Thyroid gland (tissue), 4 donors: ENCODE measurements at regions not wholly inside any gene's neighbourhood (a gene's known extent, or its start where the extent isn't known, plus 50 kb on each side); places are given as distances from the start of the nearest gene placed in this dataset.

Source experiments
- DNase-seq, 2 donors: peaks; one replicate each; pipeline ENCODE4 v3.0.0-alpha.2; 2019
- H3K27ac ChIP-seq, 3 donors: fragments of 200-600 bp; sonication (generic); 1 replicate in 2 of 3; 2 replicates in 1 of 3; pipeline ENCODE4 v1.5.1; 2016 to 2019; ENCODE audit warnings: mild to moderate bottlenecking in 1 of 3, moderate library complexity in 1 of 3
- H3K27me3 ChIP-seq: fragments of 200-600 bp; sonication (generic); one replicate; pipeline ENCODE4 v1.5.1; 2019
- H3K36me3 ChIP-seq, 2 donors: fragments of 200-600 bp; sonication (generic); one replicate each; pipeline ENCODE4 v1.5.1; 2016 to 2019
- H3K4me1 ChIP-seq, 2 donors: fragments of 200-600 bp; sonication (generic); one replicate each; pipeline ENCODE4 v1.5.1; 2017 to 2019
- H3K4me3 ChIP-seq, 3 donors: fragments of 200-600 bp; sonication (generic); replicated peaks in 1 of 3; 1 replicate in 2 of 3; 2 replicates in 1 of 3; pipeline ENCODE4 v1.5.1; 2016; ENCODE audit warnings: mild to moderate bottlenecking in 1 of 3
- H3K9me3 ChIP-seq: fragments of 200-600 bp; sonication (generic); one replicate; pipeline ENCODE4 v1.5.1; 2017
- POLR2A ChIP-seq, 2 donors: fragments of 450-650 bp; IDR thresholded peaks; one replicate each; pipeline ENCODE4 v1.6.1; 2017; ENCODE audit warnings: antibody characterized with exemption in 2 of 2, mild to moderate bottlenecking in 2 of 2, moderate library complexity in 1 of 2
- WGBS, 2 donors: methylation state at CpG; one replicate each; pipeline ENCODE4 v1.1.5; 2017; 5-methylcytosine and 5-hydroxymethylcytosine counted together
- intact Hi-C: fragments of 100-400 bp; cut with DNase I; formaldehyde crosslinking; loops from one replicate; pipeline ENCODE4 v1.15.1; 2023
- TF ChIP-seq, protein P1 (sequence below), 6 experiments: fragments of 200-600 bp in 3 of 6; fragments of 450-650 bp in 3 of 6; sonication (generic) in 3 of 6; IDR thresholded peaks; one replicate each; pipeline ENCODE4 v1.5.1; 2016 to 2019; ENCODE audit warnings: antibody characterized with exemption in 6 of 6, mild to moderate bottlenecking in 2 of 6, inconsistent platforms in 1 of 6, moderate library complexity in 1 of 6

DNA sequence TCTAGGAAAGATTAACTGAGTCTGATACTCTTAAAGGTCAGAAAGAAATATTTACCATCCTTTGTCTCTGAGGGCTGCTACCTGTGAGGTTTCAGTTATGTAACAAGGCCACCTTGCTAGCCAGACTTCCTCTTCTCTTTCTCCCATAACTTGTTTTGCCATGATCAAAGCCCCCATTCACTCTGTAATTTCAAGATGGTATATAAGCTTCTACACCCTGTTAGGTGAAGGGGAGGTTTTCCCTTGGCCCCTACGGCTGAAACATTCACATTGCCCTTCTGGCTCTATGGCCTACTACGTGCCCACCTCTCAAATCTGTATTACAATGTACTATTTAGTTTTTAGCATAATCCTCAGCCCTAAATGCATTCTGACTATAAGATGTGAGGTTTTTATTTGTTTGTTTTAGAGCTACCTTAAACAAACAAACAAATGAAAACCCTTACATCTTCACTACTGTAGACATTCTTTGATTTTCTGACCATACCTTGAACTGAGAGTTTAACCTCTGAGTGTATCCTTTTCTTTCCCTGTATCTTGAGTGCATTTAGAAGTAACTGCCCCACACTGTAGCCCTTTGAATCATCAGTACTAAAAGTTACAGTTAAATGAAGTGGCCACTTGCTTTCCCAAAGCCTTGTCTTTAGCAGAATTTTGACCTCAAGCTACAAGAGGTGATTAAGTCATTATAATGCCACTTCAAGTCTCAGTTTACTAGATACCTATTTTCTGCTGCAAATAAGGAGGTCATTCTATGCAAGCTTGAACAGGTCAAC, 332.2 kb downstream of the SOCS6 start:
- TF ChIP-seq, protein P1, sequence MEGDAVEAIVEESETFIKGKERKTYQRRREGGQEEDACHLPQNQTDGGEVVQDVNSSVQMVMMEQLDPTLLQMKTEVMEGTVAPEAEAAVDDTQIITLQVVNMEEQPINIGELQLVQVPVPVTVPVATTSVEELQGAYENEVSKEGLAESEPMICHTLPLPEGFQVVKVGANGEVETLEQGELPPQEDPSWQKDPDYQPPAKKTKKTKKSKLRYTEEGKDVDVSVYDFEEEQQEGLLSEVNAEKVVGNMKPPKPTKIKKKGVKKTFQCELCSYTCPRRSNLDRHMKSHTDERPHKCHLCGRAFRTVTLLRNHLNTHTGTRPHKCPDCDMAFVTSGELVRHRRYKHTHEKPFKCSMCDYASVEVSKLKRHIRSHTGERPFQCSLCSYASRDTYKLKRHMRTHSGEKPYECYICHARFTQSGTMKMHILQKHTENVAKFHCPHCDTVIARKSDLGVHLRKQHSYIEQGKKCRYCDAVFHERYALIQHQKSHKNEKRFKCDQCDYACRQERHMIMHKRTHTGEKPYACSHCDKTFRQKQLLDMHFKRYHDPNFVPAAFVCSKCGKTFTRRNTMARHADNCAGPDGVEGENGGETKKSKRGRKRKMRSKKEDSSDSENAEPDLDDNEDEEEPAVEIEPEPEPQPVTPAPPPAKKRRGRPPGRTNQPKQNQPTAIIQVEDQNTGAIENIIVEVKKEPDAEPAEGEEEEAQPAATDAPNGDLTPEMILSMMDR (IDR thresholded peaks at IDR 0.05), result no peak
- no peak for TF ChIP-seq POLR2A (IDR thresholded peaks at IDR 0.05)
- no peak overlapping the region for H3K27ac ChIP-seq
- H3K4me3 ChIP-seq, result no peak overlapping the region
- H3K9me3 ChIP-seq, result no peaks in the 10 kb centered on the region
- no peaks in the 10 kb centered on the region for H3K27me3 ChIP-seq
- WGBS, 2 donors, result 62 to 72% methylated on average over 2 of the region's 2 CpGs
- intact Hi-C loops, result no loop called here
- H3K36me3 ChIP-seq, result no peaks in the 10 kb centered on the region
- H3K4me1 ChIP-seq, result no peaks in the 10 kb centered on the region
- DNase-seq, result no peak

DNA sequence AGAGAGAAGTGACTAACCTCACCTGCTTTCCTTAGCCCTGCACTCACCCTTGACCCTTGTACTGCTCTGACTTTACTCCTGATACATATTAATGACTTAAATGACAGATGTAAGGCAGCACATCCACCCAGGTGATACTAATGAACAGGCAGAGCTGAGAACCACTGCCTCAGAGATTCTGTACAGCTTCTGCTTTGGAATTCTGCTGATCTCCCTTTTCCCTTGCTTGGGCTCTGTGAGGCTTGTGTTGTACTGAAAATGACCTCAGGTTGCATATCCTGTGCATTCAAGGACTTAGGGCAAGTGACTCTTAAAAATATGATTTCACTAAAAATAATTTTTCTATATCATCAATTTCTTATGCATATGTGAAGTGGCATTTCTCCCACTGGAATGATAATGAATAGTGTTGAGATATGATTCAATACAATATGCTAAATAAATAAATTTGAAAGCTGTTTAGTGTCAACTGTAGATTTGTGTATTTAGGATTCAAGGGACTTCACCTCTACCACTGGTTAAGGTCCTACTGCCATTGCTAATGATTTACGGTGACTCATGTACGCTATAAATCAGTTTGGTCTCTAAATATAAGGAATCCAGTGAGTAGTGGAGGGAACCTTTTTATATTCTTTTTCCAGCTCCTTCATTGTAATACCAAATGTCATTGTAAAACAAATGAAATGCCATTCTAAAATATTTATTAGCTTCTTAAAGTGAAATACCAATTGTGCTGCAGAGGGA, 328.3 kb downstream of the SOCS6 start:
- Histone ChIP-seq H3K9me3 (no peaks in the 10 kb centered on the region), H3K36me3 (no peaks in the 10 kb centered on the region), H3K27ac (no peak overlapping the region), H3K4me3 (no peak overlapping the region), H3K27me3 (no peaks in the 10 kb centered on the region), H3K4me1 (no peaks in the 10 kb centered on the region)
- DNase-seq, result no peak
- TF ChIP-seq, protein P1 (IDR thresholded peaks at IDR 0.05), result no peak
- TF ChIP-seq POLR2A (IDR thresholded peaks at IDR 0.05), result no peak
- intact Hi-C loops, result no loop called here
- WGBS, 2 donors, result 90 to 97% methylated on average over 2 of the region's 2 CpGs

DNA sequence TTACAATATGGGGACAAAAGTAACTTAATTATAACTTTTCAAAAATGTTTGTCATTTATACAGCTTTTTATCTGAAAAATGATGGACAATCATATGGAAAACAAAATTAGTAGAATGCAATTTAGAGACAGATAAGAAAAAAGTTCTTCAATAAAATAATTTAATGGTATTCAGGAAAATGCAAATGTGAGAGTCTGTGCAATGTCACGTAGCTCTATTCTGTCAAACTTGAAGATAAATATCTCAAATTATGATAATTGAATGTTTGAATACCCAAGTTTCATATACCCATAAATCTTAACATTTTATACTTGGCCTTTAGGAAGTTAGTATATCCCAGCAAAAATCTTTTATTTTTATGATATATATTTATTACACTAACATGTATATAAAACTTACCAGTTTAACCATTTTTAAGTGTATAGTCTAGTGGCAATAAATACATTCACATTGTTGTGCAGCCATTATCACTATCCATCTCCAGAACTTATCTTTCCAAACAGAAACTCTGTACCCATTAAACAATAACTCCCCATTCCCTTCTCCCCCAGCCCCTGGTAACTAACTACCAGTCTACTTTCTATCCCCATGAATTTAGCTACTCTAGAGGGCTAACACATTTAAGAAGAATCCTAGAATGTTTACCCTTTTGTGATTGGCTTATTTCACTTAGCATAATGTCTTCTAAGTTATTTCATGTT, 311.5 kb downstream of the SOCS6 start:
- 59 to 74% methylated on average over 1 of the region's 1 CpG for WGBS, 2 donors
- TF ChIP-seq POLR2A (IDR thresholded peaks at IDR 0.05), result no peak
- Histone ChIP-seq H3K36me3 (no peaks in the 10 kb centered on the region), H3K27me3 (no peaks in the 10 kb centered on the region), H3K4me3 (no peak overlapping the region), H3K27ac (no peak overlapping the region), H3K4me1 (no peaks in the 10 kb centered on the region), H3K9me3 (no peaks in the 10 kb centered on the region)
- intact Hi-C loops, result no loop called here
- no peak for DNase-seq

DNA sequence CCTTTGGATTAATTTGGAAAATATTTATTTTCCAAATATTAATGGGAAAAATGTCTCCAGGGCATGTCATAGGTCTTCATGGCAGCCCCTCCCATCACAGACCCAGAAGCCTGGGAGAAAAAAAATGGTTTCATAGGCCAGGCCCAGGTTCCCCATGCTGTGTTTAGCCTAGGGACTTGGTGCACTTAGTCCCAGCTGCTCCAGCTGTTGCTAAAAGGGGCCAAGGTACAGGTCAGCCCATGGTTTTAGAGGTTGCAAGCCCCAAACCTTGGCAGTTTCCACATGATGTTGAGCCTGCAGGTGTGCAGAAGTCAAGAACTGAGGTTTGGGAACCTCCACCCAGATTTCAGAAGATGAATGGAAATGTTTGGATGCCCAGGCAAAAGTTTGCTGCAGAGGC, 309.6 kb downstream of the SOCS6 start:
- intact Hi-C loops, result no loop called here
- no peak for DNase-seq
- H3K36me3 ChIP-seq, result no peaks in the 10 kb centered on the region
- H3K9me3 ChIP-seq, result no peaks in the 10 kb centered on the region
- no peak overlapping the region for H3K27ac ChIP-seq
- TF ChIP-seq POLR2A (IDR thresholded peaks at IDR 0.05), result no peak
- TF ChIP-seq, protein P1 (IDR thresholded peaks at IDR 0.05), result no peak
- no peaks in the 10 kb centered on the region for H3K4me1 ChIP-seq
- no peaks in the 10 kb centered on the region for H3K27me3 ChIP-seq
- no peak overlapping the region for H3K4me3 ChIP-seq

DNA sequence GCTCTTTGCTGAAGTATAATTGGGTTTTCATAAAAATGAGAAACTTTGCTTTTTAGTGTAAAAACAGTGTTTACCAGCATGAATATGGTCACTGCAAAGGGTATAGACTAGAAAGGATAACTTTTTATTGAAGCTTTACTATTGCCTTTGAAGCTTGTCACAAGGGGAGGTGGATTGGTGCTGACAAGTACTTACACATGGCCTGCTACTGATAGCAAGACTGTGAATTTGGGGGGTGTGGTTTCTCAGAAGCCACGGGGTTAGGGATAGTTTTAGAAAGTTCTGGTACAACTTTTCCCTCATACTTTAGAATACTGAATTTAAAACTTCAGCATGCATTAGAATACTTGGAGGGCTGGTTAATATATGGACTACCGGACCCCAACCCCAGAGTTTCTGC, 294.1 kb downstream of the SOCS6 start:
- Histone ChIP-seq H3K9me3 (no peaks in the 10 kb centered on the region), H3K4me3 (no peak overlapping the region), H3K36me3 (no peaks in the 10 kb centered on the region), H3K27me3 (no peaks in the 10 kb centered on the region), H3K27ac (no peak overlapping the region), H3K4me1 (no peaks in the 10 kb centered on the region)
- no peak for DNase-seq
- WGBS, 2 donors, result 74 to 76% methylated on average over 2 of the region's 2 CpGs
- intact Hi-C loops, result no loop called here
- TF ChIP-seq, protein P1 (IDR thresholded peaks at IDR 0.05), result no peak
